Astrocyte (in vitro differentiated cells and primary cell): ENCODE measurements at regions not wholly inside any gene's neighbourhood (a gene's known extent, or its start where the extent isn't known, plus 50 kb on each side); places are given as distances from the start of the nearest gene placed in this dataset.

Source experiments
- EZH2 ChIP-seq: IDR thresholded peaks from 2 replicates; pipeline ENCODE4 v1.6.1; 2012; ENCODE audit warnings: mild to moderate bottlenecking, low read length, inconsistent platforms; ENCODE audit not compliant: insufficient read depth
- TF ChIP-seq, protein P1 (sequence below): IDR thresholded peaks from 2 replicates; pipeline ENCODE4 v1.5.1; 2011; ENCODE audit warnings: low read depth, mild to moderate bottlenecking, inconsistent platforms, low read length, moderate library complexity; ENCODE audit not compliant: insufficient read depth

DNA sequence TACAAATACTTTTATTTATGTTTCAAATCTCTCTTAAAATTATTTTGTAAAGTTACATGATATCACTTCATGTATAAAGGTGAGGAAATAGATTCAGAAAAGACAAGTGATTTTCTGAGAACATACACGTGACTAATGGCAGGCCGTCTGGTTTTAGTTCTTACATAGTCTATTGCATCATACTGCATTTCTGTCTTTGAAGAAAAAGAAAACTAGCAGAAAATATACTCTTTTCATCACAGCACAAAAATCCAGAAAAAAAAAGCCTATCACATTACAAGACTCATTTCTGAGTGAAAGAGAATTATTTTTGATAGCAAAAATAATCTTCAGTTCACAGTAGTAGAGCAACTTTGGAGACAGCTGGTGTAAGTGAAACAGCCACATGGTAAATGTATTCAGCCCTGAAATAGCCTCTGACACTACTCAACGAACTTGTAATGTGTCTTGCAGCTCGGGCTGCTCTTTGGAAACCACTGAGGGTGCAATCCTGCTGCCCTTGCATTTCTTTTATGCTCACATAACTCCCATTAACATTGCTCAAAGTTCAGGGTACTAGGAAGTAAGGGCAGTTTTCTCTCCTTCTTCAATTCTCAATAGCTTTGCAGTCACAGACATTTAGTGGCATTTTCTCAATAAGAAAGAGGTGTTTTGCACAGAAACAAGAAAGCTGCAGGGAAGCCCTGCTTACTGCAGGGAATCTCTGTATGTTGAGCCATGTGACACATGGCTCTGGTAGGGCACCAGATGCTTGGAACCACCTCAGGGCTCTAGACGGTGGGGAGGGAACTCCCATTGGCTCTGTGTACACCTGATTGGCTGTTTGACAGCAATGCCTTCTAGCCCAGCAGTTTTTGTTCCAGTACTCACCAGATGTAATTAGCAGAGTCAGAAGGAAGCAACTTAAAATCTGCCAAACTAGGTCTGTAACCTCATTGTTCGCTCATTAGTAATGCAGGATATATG is 845.3 kb upstream of the PTPRD start:
- TF ChIP-seq, protein P1, sequence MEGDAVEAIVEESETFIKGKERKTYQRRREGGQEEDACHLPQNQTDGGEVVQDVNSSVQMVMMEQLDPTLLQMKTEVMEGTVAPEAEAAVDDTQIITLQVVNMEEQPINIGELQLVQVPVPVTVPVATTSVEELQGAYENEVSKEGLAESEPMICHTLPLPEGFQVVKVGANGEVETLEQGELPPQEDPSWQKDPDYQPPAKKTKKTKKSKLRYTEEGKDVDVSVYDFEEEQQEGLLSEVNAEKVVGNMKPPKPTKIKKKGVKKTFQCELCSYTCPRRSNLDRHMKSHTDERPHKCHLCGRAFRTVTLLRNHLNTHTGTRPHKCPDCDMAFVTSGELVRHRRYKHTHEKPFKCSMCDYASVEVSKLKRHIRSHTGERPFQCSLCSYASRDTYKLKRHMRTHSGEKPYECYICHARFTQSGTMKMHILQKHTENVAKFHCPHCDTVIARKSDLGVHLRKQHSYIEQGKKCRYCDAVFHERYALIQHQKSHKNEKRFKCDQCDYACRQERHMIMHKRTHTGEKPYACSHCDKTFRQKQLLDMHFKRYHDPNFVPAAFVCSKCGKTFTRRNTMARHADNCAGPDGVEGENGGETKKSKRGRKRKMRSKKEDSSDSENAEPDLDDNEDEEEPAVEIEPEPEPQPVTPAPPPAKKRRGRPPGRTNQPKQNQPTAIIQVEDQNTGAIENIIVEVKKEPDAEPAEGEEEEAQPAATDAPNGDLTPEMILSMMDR = no peak
- TF ChIP-seq EZH2 = no peak
